GM13976 (cell line): ENCODE measurements at regions not wholly inside any gene's neighbourhood (a gene's known extent, or its start where the extent isn't known, plus 50 kb on each side); places are given as distances from the start of the nearest gene placed in this dataset.

Experiments used
- DNase-seq: peaks from one replicate; pipeline ENCODE4 v3.0.0; 2012; ENCODE audit warnings: low spot score
- CTCF ChIP-seq: IDR thresholded peaks from 2 replicates; pipeline ENCODE4 v1.5.1; 2012; ENCODE audit warnings: borderline replicate concordance, mild to moderate bottlenecking; ENCODE audit not compliant: insufficient read depth; ENCODE audit errors: extremely low read depth, missing control alignments, control extremely low read depth
- in situ Hi-C: fragments of 300-500 bp; cut with MboI; formaldehyde crosslinking; loops from one replicate; pipeline ENCODE4 v1.12.0; 2022; ENCODE audit warnings: low sequenced_read_pairs, mixed read lengths, inconsistent platforms; ENCODE audit not compliant: unreplicated experiment

DNA sequence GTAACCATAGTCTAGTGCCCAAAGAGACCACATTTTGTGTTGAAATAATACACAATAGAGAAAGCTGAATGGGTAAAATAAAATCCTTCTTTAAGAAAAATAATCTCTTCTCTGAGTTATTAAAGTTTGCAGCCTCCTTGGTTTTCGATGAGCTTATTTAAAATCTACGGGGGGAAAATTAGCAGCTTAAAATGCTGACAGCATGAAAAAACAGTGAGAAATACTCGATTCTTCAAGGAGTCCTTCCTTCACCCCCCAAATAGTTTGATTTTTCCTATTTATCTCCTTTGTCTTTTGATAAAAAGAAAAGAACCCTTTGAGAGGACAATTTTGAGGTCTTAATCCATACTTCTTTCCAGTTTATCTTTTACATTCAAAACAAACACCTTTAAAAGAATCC is 394.0 kb upstream of the B3GALT2 start:
- TF ChIP-seq CTCF, result no peak
- DNase-seq, result no peak
- in situ Hi-C loops, result no loop called here

DNA sequence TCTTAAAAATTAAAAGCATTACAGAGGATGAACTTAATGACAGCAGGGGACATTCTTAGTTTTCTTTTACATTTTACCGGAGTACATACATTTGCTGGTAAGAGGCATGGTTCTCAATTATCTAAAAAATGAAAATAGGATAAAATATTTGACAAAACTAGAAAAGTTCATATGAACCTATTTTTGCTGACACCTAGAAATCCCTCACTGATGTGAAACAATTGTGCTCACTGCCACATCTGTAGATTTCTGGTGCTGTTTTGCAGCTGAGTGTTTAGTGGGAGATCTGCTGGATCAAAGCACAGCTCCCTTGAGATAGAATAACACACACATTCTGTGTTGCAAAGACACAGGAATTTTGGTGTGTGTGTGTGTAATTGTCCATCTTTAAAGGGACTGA is 392.9 kb upstream of the B3GALT2 start:
- TF ChIP-seq CTCF, result no peak
- in situ Hi-C loops, result no loop called here
- DNase-seq, result no peak

- no peak for DNase-seq
- in situ Hi-C loops, result no loop called here
- no peak for TF ChIP-seq CTCF
Observed at GRCh38 chr1:193574913-193575312, 388.5 kb upstream of the B3GALT2 start.

DNA sequence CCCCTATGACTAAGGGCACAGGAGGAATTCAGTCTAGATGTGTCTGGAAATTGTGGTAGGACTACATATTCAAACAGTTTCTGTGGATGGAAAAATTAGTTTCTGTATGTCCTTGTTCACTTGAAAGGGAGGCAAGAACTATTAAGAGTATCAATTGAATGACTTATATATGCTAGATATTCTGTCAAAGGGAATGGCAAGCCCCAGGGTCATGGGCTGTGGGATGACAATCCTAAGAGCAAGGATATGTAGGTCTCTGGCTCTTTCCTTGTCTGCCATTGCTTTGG is 383.5 kb upstream of the B3GALT2 start:
- in situ Hi-C loops, result no loop called here
- TF ChIP-seq CTCF, result no peak
- no peak for DNase-seq

- TF ChIP-seq CTCF, result no peak
- no peak for DNase-seq
- in situ Hi-C loops, result no loop called here
Observed at GRCh38 chr1:193569096-193569982, 382.9 kb upstream of the B3GALT2 start.

DNA sequence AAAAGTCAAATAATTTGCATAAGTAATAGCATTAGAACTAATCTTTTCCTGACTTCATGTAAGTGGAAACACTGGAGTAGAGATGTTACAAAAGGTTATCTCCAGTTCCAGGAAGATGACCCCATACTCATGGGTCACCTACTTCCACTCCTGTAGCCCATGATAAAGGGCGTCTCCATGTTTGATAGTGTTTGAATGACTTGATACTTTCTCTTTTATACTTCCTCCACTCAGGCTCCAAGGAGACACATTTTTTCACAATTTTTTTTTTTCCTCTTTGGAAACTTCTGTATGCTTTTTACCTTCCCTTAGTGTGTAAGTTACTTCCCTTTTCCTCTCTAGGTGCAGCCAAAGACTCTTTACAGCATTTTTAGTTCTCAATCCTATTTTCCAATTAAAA is 382.1 kb upstream of the B3GALT2 start:
- TF ChIP-seq CTCF, result no peak

More for the DNA sequence above, 382.1 kb upstream of the B3GALT2 start:
- in situ Hi-C loops, result no loop called here
- no peak for DNase-seq
